ENCODE measurements at regions not wholly inside any gene's neighbourhood (a gene's known extent, or its start where the extent isn't known, plus 50 kb on each side); places are given as distances from the start of the nearest gene placed in this dataset.

- TF ChIP-seq CTCF (IDR thresholded peaks at IDR 0.05) (no peak), POLR2A (IDR thresholded peaks at IDR 0.05) (no peak)
These were observed 198.4 kb downstream of the ADAMTS15 start for GRCh38 chr11:130646881-130647280.
